Neural progenitor cell (in vitro differentiated cells): ENCODE measurements at regions not wholly inside any gene's neighbourhood (a gene's known extent, or its start where the extent isn't known, plus 50 kb on each side); places are given as distances from the start of the nearest gene placed in this dataset.

Experiments used
- DNase-seq: peaks from one replicate; pipeline ENCODE4 v3.0.0-alpha.2; 2016; ENCODE audit warnings: low spot score
- H2AFZ ChIP-seq: fragments of 200-600 bp; sonication (generic); replicated peaks from 2 replicates; pipeline ENCODE4 v1.6.1; 2016; ENCODE audit warnings: antibody characterized with exemption
- H3F3A ChIP-seq: fragments of 200-600 bp; sonication (generic); 2 replicates; pipeline ENCODE4 v1.6.1; 2016; ENCODE audit warnings: antibody characterized with exemption, low read depth
- H3K27ac ChIP-seq: fragments of 200-600 bp; sonication (generic); 2 replicates; pipeline ENCODE4 v1.5.1; 2016; ENCODE audit warnings: mild to moderate bottlenecking
- H3K27me3 ChIP-seq: fragments of 200-600 bp; sonication (generic); 2 replicates; pipeline ENCODE4 v1.6.1; 2016; ENCODE audit warnings: mild to moderate bottlenecking, moderate library complexity
- H3K36me3 ChIP-seq: fragments of 200-600 bp; sonication (generic); 2 replicates; pipeline ENCODE4 v1.5.1; 2016
- H3K4me1 ChIP-seq: fragments of 200-600 bp; sonication (generic); 2 replicates; pipeline ENCODE4 v1.6.1; 2016; ENCODE audit warnings: mixed run types
- H3K4me2 ChIP-seq: fragments of 200-600 bp; sonication (generic); 2 replicates; pipeline ENCODE4 v1.6.1; 2016
- H3K4me3 ChIP-seq: fragments of 200-600 bp; sonication (generic); 2 replicates; pipeline ENCODE4 v1.5.1; 2016
- H3K79me2 ChIP-seq: fragments of 200-600 bp; sonication (generic); 2 replicates; pipeline ENCODE4 v1.6.1; 2016; ENCODE audit warnings: low read depth
- H3K9ac ChIP-seq: fragments of 200-600 bp; sonication (generic); 2 replicates; pipeline ENCODE4 v1.6.1; 2016
- H3K9me3 ChIP-seq: fragments of 200-600 bp; sonication (generic); 2 replicates; pipeline ENCODE4 v1.5.1; 2016; ENCODE audit warnings: low read depth
- H4K20me1 ChIP-seq: fragments of 200-600 bp; sonication (generic); 2 replicates; pipeline ENCODE4 v1.6.1; 2016; ENCODE audit warnings: low read depth
- H3K27ac Mint-ChIP-seq: 3 replicates; pipeline ENCODE4 v1.8.0; 2021; ENCODE audit warnings: mixed read lengths
- H3K27me3 Mint-ChIP-seq: 2 replicates; pipeline ENCODE4 v1.8.0; 2022; ENCODE audit warnings: low read depth, mild to moderate bottlenecking, inconsistent platforms, moderate library complexity, mixed read lengths; ENCODE audit not compliant: insufficient read depth
- H3K36me3 Mint-ChIP-seq: 3 replicates; pipeline ENCODE4 v1.8.0; 2021; ENCODE audit warnings: mixed read lengths
- H3K4me1 Mint-ChIP-seq: 3 replicates; pipeline ENCODE4 v1.8.0; 2021; ENCODE audit warnings: mixed read lengths
- H3K4me3 Mint-ChIP-seq: 3 replicates; pipeline ENCODE4 v1.8.0; 2021; ENCODE audit warnings: mild to moderate bottlenecking, moderate library complexity, mixed read lengths
- H3K9me3 Mint-ChIP-seq: 3 replicates; pipeline ENCODE4 v1.8.0; 2020; ENCODE audit warnings: mixed read lengths
- CTCF ChIP-seq: fragments of 200-600 bp; sonication (generic); IDR thresholded peaks from 2 replicates; pipeline ENCODE4 v1.5.1; 2017; ENCODE audit warnings: antibody characterized with exemption, mild to moderate bottlenecking
- EZH2 ChIP-seq: fragments of 200-600 bp; sonication (generic); IDR thresholded peaks from 2 replicates; pipeline ENCODE4 v1.6.1; 2017; ENCODE audit warnings: antibody characterized with exemption, mild to moderate bottlenecking, moderate library complexity
- EZH2phosphoT487 ChIP-seq: fragments of 200-600 bp; sonication (generic); IDR thresholded peaks from 2 replicates; pipeline ENCODE4 v1.6.1; 2017; ENCODE audit warnings: antibody characterized with exemption

- no peaks in the 10 kb centered on the region for H3F3A ChIP-seq
- no peak overlapping the region for H3K9ac ChIP-seq
- Mint-ChIP-seq H3K4me3 (no peak overlapping the region), H3K27ac (no peak overlapping the region), H3K36me3 (no peaks in the 10 kb centered on the region), H3K9me3 (peaks cover 3% of the 10 kb centered on the region), H3K27me3 (peaks cover 9% of the 10 kb centered on the region), H3K4me1 (peaks cover 27% of the 10 kb centered on the region)
- no peak overlapping the region for H3K4me3 ChIP-seq
- no peaks in the 10 kb centered on the region for H3K9me3 ChIP-seq
- H3K4me1 ChIP-seq = no peaks in the 10 kb centered on the region
- H4K20me1 ChIP-seq = no peaks in the 10 kb centered on the region
- no peaks in the 10 kb centered on the region for H3K27me3 ChIP-seq
- no peaks in the 10 kb centered on the region for H3K36me3 ChIP-seq
- no peak overlapping the region for H3K27ac ChIP-seq
- H3K4me2 ChIP-seq = no peak overlapping the region
- no peak for DNase-seq
- no peak overlapping the region for H2AFZ ChIP-seq
- TF ChIP-seq EZH2phosphoT487 (no peak), CTCF (no peak), EZH2 (no peak)
- H3K79me2 ChIP-seq = no peaks in the 10 kb centered on the region
Observed at GRCh38 chr14:101405171-101405883, 156.0 kb upstream of the DIO3 start.

- H3K79me2 ChIP-seq = no peaks in the 10 kb centered on the region
- Mint-ChIP-seq H3K4me1 (peaks cover 34% of the 10 kb centered on the region), H3K27me3 (peaks cover 10% of the 10 kb centered on the region), H3K27ac (peak overlapping the region; percentile 66), H3K9me3 (peaks cover 3% of the 10 kb centered on the region), H3K4me3 (no peak overlapping the region), H3K36me3 (no peaks in the 10 kb centered on the region)
- no peak overlapping the region for H3K4me2 ChIP-seq
- H3K27me3 ChIP-seq = peaks cover 2% of the 10 kb centered on the region
- no peaks in the 10 kb centered on the region for H4K20me1 ChIP-seq
- no peaks in the 10 kb centered on the region for H3F3A ChIP-seq
- H3K4me1 ChIP-seq = no peaks in the 10 kb centered on the region
- no peaks in the 10 kb centered on the region for H3K36me3 ChIP-seq
- H3K9me3 ChIP-seq = no peaks in the 10 kb centered on the region
- no peak overlapping the region for H3K9ac ChIP-seq
- H3K4me3 ChIP-seq = no peak overlapping the region
- TF ChIP-seq CTCF (no peak), EZH2phosphoT487 (no peak), EZH2 (no peak)
- no peak overlapping the region for H3K27ac ChIP-seq
- no peak overlapping the region for H2AFZ ChIP-seq
- no peak for DNase-seq
Observed at GRCh38 chr14:101406921-101407320, 154.4 kb upstream of the DIO3 start.

GRCh38 chr14:101407328-101407727, 154.0 kb upstream of the DIO3 start:
- Mint-ChIP-seq H3K36me3 (no peaks in the 10 kb centered on the region), H3K27me3 (peaks cover 10% of the 10 kb centered on the region), H3K27ac (peak overlapping the region; percentile 66), H3K4me1 (peaks cover 34% of the 10 kb centered on the region), H3K4me3 (no peak overlapping the region), H3K9me3 (peaks cover 3% of the 10 kb centered on the region)
- Histone ChIP-seq H3K4me2 (no peak overlapping the region), H3K36me3 (no peaks in the 10 kb centered on the region), H3K27ac (no peak overlapping the region), H3F3A (no peaks in the 10 kb centered on the region), H3K9me3 (no peaks in the 10 kb centered on the region), H4K20me1 (no peaks in the 10 kb centered on the region), H2AFZ (no peak overlapping the region), H3K79me2 (no peaks in the 10 kb centered on the region), H3K27me3 (peaks cover 4% of the 10 kb centered on the region), H3K4me1 (no peaks in the 10 kb centered on the region), H3K9ac (no peak overlapping the region), H3K4me3 (no peak overlapping the region)
- no peak for DNase-seq
- TF ChIP-seq EZH2phosphoT487 = no peak
- no peak for TF ChIP-seq EZH2
- no peak for TF ChIP-seq CTCF
